T-helper 1 cell treated with Interleukin-12 subunit alpha and Interleukin-12 subunit beta and Interleukin-4 antibody, amounts not matched to agents 30 μg/mL and 1 μg/mL, for 36 hours (primary cell): ENCODE measurements at regions not wholly inside any gene's neighbourhood (a gene's known extent, or its start where the extent isn't known, plus 50 kb on each side); places are given as distances from the start of the nearest gene placed in this dataset.
"Not testable (repeated sequence)": the region's sequence is repeated elsewhere in the genome, so short reads cannot be mapped to it uniquely, and the experiment has no call there.

Experiments
- H3K27ac Mint-ChIP-seq: one replicate; pipeline ENCODE4 v1.8.0; 2021; ENCODE audit warnings: mild to moderate bottlenecking, mixed read lengths
- H3K27me3 Mint-ChIP-seq: one replicate; pipeline ENCODE4 v1.8.0; 2021; ENCODE audit warnings: low read depth, mixed read lengths
- H3K36me3 Mint-ChIP-seq: one replicate; pipeline ENCODE4 v1.8.0; 2021; ENCODE audit warnings: low read depth, mixed read lengths
- H3K4me1 Mint-ChIP-seq: one replicate; pipeline ENCODE4 v1.8.0; 2021; ENCODE audit warnings: low read depth, mixed read lengths
- H3K4me3 Mint-ChIP-seq: one replicate; pipeline ENCODE4 v1.8.0; 2021; ENCODE audit warnings: mild to moderate bottlenecking, moderate library complexity, mixed read lengths
- H3K9me3 Mint-ChIP-seq: one replicate; pipeline ENCODE4 v1.8.0; 2021; ENCODE audit warnings: mixed read lengths

GRCh38 chr5:101278917-101279316, 375.8 kb upstream of the ST8SIA4 start:
- H3K27me3 Mint-ChIP-seq = no peaks in the 10 kb centered on the region
- no peaks in the 10 kb centered on the region for H3K4me1 Mint-ChIP-seq
- H3K36me3 Mint-ChIP-seq = no peaks in the 10 kb centered on the region
- H3K9me3 Mint-ChIP-seq = no peaks in the 10 kb centered on the region
- no peak overlapping the region for H3K4me3 Mint-ChIP-seq
- no peak overlapping the region for H3K27ac Mint-ChIP-seq

- no peak overlapping the region for H3K4me3 Mint-ChIP-seq
- H3K9me3 Mint-ChIP-seq = no peaks in the 10 kb centered on the region
- H3K27me3 Mint-ChIP-seq = no peaks in the 10 kb centered on the region
- no peak overlapping the region for H3K27ac Mint-ChIP-seq
- H3K4me1 Mint-ChIP-seq = no peaks in the 10 kb centered on the region
- H3K36me3 Mint-ChIP-seq = no peaks in the 10 kb centered on the region
Observed at GRCh38 chr5:101278011-101278687, 375.1 kb upstream of the ST8SIA4 start.

- Mint-ChIP-seq H3K9me3 (no peaks in the 10 kb centered on the region), H3K27ac (no peak overlapping the region), H3K27me3 (no peaks in the 10 kb centered on the region), H3K4me1 (no peaks in the 10 kb centered on the region), H3K36me3 (no peaks in the 10 kb centered on the region), H3K4me3 (no peak overlapping the region)
Observed at GRCh38 chr5:101271945-101272344, 368.9 kb upstream of the ST8SIA4 start.

GRCh38 chr5:101271416-101271815, 368.3 kb upstream of the ST8SIA4 start:
- Mint-ChIP-seq H3K9me3 (no peaks in the 10 kb centered on the region), H3K27me3 (no peaks in the 10 kb centered on the region), H3K27ac (no peak overlapping the region), H3K4me3 (no peak overlapping the region), H3K4me1 (no peaks in the 10 kb centered on the region), H3K36me3 (no peaks in the 10 kb centered on the region)

GRCh38 chr5:101260857-101261256, 357.8 kb upstream of the ST8SIA4 start:
- no peaks in the 10 kb centered on the region for H3K27me3 Mint-ChIP-seq
- H3K36me3 Mint-ChIP-seq = no peaks in the 10 kb centered on the region
- H3K27ac Mint-ChIP-seq = no peak overlapping the region
- no peak overlapping the region for H3K4me3 Mint-ChIP-seq
- no peaks in the 10 kb centered on the region for H3K4me1 Mint-ChIP-seq
- H3K9me3 Mint-ChIP-seq = no peaks in the 10 kb centered on the region

- no peaks in the 10 kb centered on the region for H3K4me1 Mint-ChIP-seq
- H3K9me3 Mint-ChIP-seq = no peaks in the 10 kb centered on the region
- H3K4me3 Mint-ChIP-seq = no peak overlapping the region
- no peaks in the 10 kb centered on the region for H3K36me3 Mint-ChIP-seq
- H3K27ac Mint-ChIP-seq = no peak overlapping the region
- H3K27me3 Mint-ChIP-seq = no peaks in the 10 kb centered on the region
Observed at GRCh38 chr5:101253096-101253495, 350.0 kb upstream of the ST8SIA4 start.

GRCh38 chr5:101244621-101245020, 341.5 kb upstream of the ST8SIA4 start:
- H3K9me3 Mint-ChIP-seq = no peaks in the 10 kb centered on the region
- H3K4me3 Mint-ChIP-seq = no peak overlapping the region
- no peaks in the 10 kb centered on the region for H3K4me1 Mint-ChIP-seq
- no peaks in the 10 kb centered on the region for H3K27me3 Mint-ChIP-seq
- H3K36me3 Mint-ChIP-seq = no peaks in the 10 kb centered on the region
- no peak overlapping the region for H3K27ac Mint-ChIP-seq

GRCh38 chr5:101212942-101213514, 309.9 kb upstream of the ST8SIA4 start:
- Mint-ChIP-seq H3K27me3 (no peaks in the 10 kb centered on the region), H3K27ac (no peak overlapping the region), H3K4me1 (no peaks in the 10 kb centered on the region), H3K36me3 (no peaks in the 10 kb centered on the region), H3K9me3 (no peaks in the 10 kb centered on the region), H3K4me3 (no peak overlapping the region)

GRCh38 chr5:101206534-101206933, 303.5 kb upstream of the ST8SIA4 start:
- Mint-ChIP-seq H3K4me3 (no peak overlapping the region), H3K27ac (no peak overlapping the region), H3K36me3 (no peaks in the 10 kb centered on the region), H3K9me3 (no peaks in the 10 kb centered on the region), H3K27me3 (no peaks in the 10 kb centered on the region), H3K4me1 (no peaks in the 10 kb centered on the region)

GRCh38 chr5:101205065-101205464, 302.0 kb upstream of the ST8SIA4 start:
- H3K4me1 Mint-ChIP-seq, H3K9me3 Mint-ChIP-seq, H3K27ac Mint-ChIP-seq, H3K36me3 Mint-ChIP-seq, H3K4me3 Mint-ChIP-seq, H3K27me3 Mint-ChIP-seq: not testable (repeated sequence)

- not testable (repeated sequence) for H3K27ac Mint-ChIP-seq, H3K4me1 Mint-ChIP-seq, H3K27me3 Mint-ChIP-seq, H3K4me3 Mint-ChIP-seq, H3K36me3 Mint-ChIP-seq
- H3K9me3 Mint-ChIP-seq = peaks cover 11% of the 10 kb centered on the region
Observed at GRCh38 chr5:101180365-101180764, 277.3 kb upstream of the ST8SIA4 start.

GRCh38 chr5:101176605-101177004, 273.5 kb upstream of the ST8SIA4 start:
- Mint-ChIP-seq H3K36me3 (no peaks in the 10 kb centered on the region), H3K4me3 (no peak overlapping the region), H3K27ac (no peak overlapping the region), H3K4me1 (no peaks in the 10 kb centered on the region), H3K9me3 (peaks cover 11% of the 10 kb centered on the region), H3K27me3 (no peaks in the 10 kb centered on the region)

- H3K27me3 Mint-ChIP-seq = no peaks in the 10 kb centered on the region
- H3K4me1 Mint-ChIP-seq = no peaks in the 10 kb centered on the region
- no peak overlapping the region for H3K27ac Mint-ChIP-seq
- H3K36me3 Mint-ChIP-seq = no peaks in the 10 kb centered on the region
- no peak overlapping the region for H3K4me3 Mint-ChIP-seq
- H3K9me3 Mint-ChIP-seq = peaks cover 11% of the 10 kb centered on the region
Observed at GRCh38 chr5:101174981-101175380, 271.9 kb upstream of the ST8SIA4 start.

GRCh38 chr5:101163088-101163487, 260.0 kb upstream of the ST8SIA4 start:
- Mint-ChIP-seq H3K4me1 (no peaks in the 10 kb centered on the region), H3K27me3 (no peaks in the 10 kb centered on the region), H3K4me3 (no peak overlapping the region), H3K27ac (no peak overlapping the region), H3K9me3 (no peaks in the 10 kb centered on the region), H3K36me3 (no peaks in the 10 kb centered on the region)

GRCh38 chr5:101160002-101160401, 256.9 kb upstream of the ST8SIA4 start:
- Mint-ChIP-seq H3K4me3 (no peak overlapping the region), H3K9me3 (no peaks in the 10 kb centered on the region), H3K27ac (no peak overlapping the region), H3K4me1 (no peaks in the 10 kb centered on the region), H3K36me3 (no peaks in the 10 kb centered on the region), H3K27me3 (no peaks in the 10 kb centered on the region)

GRCh38 chr5:101159006-101159405, 255.9 kb upstream of the ST8SIA4 start:
- Mint-ChIP-seq H3K4me1 (no peaks in the 10 kb centered on the region), H3K27me3 (no peaks in the 10 kb centered on the region), H3K27ac (no peak overlapping the region), H3K36me3 (no peaks in the 10 kb centered on the region), H3K4me3 (no peak overlapping the region), H3K9me3 (no peaks in the 10 kb centered on the region)
